IMR-90 (cell line): ENCODE measurements at regions not wholly inside any gene's neighbourhood (a gene's known extent, or its start where the extent isn't known, plus 50 kb on each side); places are given as distances from the start of the nearest gene placed in this dataset.

Source experiments
- ATAC-seq: fragments of 200-7000 bp; cut with Tn5 transposase; 2 replicates; pipeline ENCODE4 v1.9.1; 2020; ENCODE audit warnings: low read depth, mild to moderate bottlenecking, moderate library complexity
- BruUV-seq: library from RNA; stranded (reverse); fragments of 400-500 nt; replicated peaks from 2 replicates; lab custom pipeline; 2021; lab: Mats Ljungman, UMichigan
- CTCF ChIA-PET: fragments of 300-600 bp; formaldehyde crosslinking; extraction: SDS; loops from one replicate; lab custom pipeline; 2021; ENCODE audit warnings: antibody characterized with exemption; lab: Yijun Ruan, JAX
- POLR2A ChIA-PET: fragments of 300-600 bp; sonication (Branson Sonifier 250); formaldehyde crosslinking; loops from one replicate; lab custom pipeline; 2022; ENCODE audit warnings: antibody characterized with exemption; ENCODE audit not compliant: unreplicated experiment; lab: Charles Lee
- DNase-seq: peaks from one replicate; pipeline ENCODE4 v3.0.0; 2013
- H2AFZ ChIP-seq: replicated peaks from 2 replicates; pipeline ENCODE3; 2013; ENCODE audit warnings: low read length, mild to moderate bottlenecking; ENCODE audit not compliant: poor library complexity
- H2AK5ac ChIP-seq: 2 replicates; pipeline ENCODE4 v1.6.1; 2013; ENCODE audit warnings: low read depth, low read length, inconsistent platforms
- H2AK9ac ChIP-seq: replicated peaks from 2 replicates; pipeline ENCODE3; 2013; ENCODE audit warnings: mild to moderate bottlenecking, low read depth, low read length, moderate library complexity; ENCODE audit not compliant: poor library complexity
- H2BK120ac ChIP-seq: 2 replicates; pipeline ENCODE4 v1.6.1; 2013; ENCODE audit warnings: low read depth, low read length, inconsistent platforms
- H2BK15ac ChIP-seq: 3 replicates; pipeline ENCODE4 v1.6.1; 2013; ENCODE audit warnings: low read depth, low read length, inconsistent platforms
- H2BK20ac ChIP-seq: 2 replicates; pipeline ENCODE4 v1.6.1; 2013; ENCODE audit warnings: low read depth, mild to moderate bottlenecking, inconsistent platforms, low read length, moderate library complexity
- H2BK5ac ChIP-seq: 2 replicates; pipeline ENCODE4 v1.6.1; 2013; ENCODE audit warnings: mild to moderate bottlenecking, low read depth, low read length, inconsistent platforms; ENCODE audit not compliant: poor library complexity, severe bottlenecking
- H3K14ac ChIP-seq: replicated peaks from 2 replicates; pipeline ENCODE4 v1.6.1; 2013; ENCODE audit warnings: low read depth, low read length, inconsistent platforms
- H3K18ac ChIP-seq: 2 replicates; pipeline ENCODE4 v1.6.1; 2013; ENCODE audit warnings: low read depth, low read length, control low read depth
- H3K23ac ChIP-seq: 2 replicates; pipeline ENCODE4 v1.6.1; 2013; ENCODE audit warnings: low read depth, low read length, inconsistent platforms
- H3K27ac ChIP-seq: 2 replicates; pipeline ENCODE4 v1.5.1; 2013; ENCODE audit warnings: mild to moderate bottlenecking, control low read depth, low read length; ENCODE audit not compliant: insufficient read depth
- H3K27me3 ChIP-seq: 2 replicates; pipeline ENCODE4 v1.6.1; 2013; ENCODE audit warnings: low read length; ENCODE audit not compliant: control insufficient read depth, insufficient read depth
- H3K36me3 ChIP-seq: 2 replicates; pipeline ENCODE4 v1.6.1; 2013; ENCODE audit warnings: low read length, mixed read lengths; ENCODE audit not compliant: control insufficient read depth, insufficient read depth
- H3K4ac ChIP-seq: 2 replicates; pipeline ENCODE4 v1.6.1; 2013; ENCODE audit warnings: low read depth, low read length, inconsistent platforms
- H3K4me1 ChIP-seq: 2 replicates; pipeline ENCODE4 v1.6.1; 2013; ENCODE audit warnings: low read length, mixed read lengths; ENCODE audit not compliant: control insufficient read depth, insufficient read depth
- H3K4me2 ChIP-seq: 2 replicates; pipeline ENCODE4 v1.6.1; 2013; ENCODE audit warnings: low read depth, mild to moderate bottlenecking, control low read depth, low read length, moderate library complexity
- H3K4me3 ChIP-seq: 2 replicates; pipeline ENCODE4 v1.5.1; 2013; ENCODE audit warnings: low read depth, mild to moderate bottlenecking, control low read depth, low read length, moderate library complexity; ENCODE audit not compliant: insufficient read depth
- H3K56ac ChIP-seq: 2 replicates; pipeline ENCODE4 v1.6.1; 2013; ENCODE audit warnings: low read length, inconsistent platforms; ENCODE audit not compliant: insufficient read depth; ENCODE audit errors: extremely low read depth
- H3K79me1 ChIP-seq, 2 experiments: 2 replicates each; pipeline ENCODE4 v1.6.1; 2013; ENCODE audit warnings: low read length in 2 of 2, inconsistent platforms in 1 of 2, low read depth in 1 of 2
- H3K9ac ChIP-seq: 2 replicates; pipeline ENCODE4 v1.6.1; 2013; ENCODE audit warnings: low read depth, low read length, control low read depth
- H3K9me1 ChIP-seq: 2 replicates; pipeline ENCODE4 v1.6.1; 2013; ENCODE audit warnings: low read length, inconsistent platforms; ENCODE audit not compliant: insufficient read depth
- H3K9me3 ChIP-seq: 2 replicates; pipeline ENCODE4 v1.6.1; 2013; ENCODE audit warnings: low read length; ENCODE audit not compliant: control insufficient read depth, insufficient read depth
- H4K20me1 ChIP-seq: 2 replicates; pipeline ENCODE4 v1.6.1; 2013; ENCODE audit warnings: low read length, inconsistent platforms; ENCODE audit not compliant: insufficient read depth
- H4K5ac ChIP-seq: 2 replicates; pipeline ENCODE4 v1.6.1; 2013; ENCODE audit warnings: mild to moderate bottlenecking, low read depth, low read length, control low read depth
- H4K8ac ChIP-seq, 2 experiments: 2 replicates each; pipeline ENCODE4 v1.6.1; 2013; ENCODE audit warnings: low read depth in 2 of 2, low read length in 2 of 2, control low read depth in 1 of 2, inconsistent platforms in 1 of 2
- H4K91ac ChIP-seq: 2 replicates; pipeline ENCODE4 v1.6.1; 2013; ENCODE audit warnings: low read depth, low read length, inconsistent platforms; ENCODE audit not compliant: insufficient read depth
- BHLHE40 ChIP-seq: fragments of 150-350 bp; IDR thresholded peaks from 2 replicates; pipeline ENCODE4 v1.6.1; 2016; ENCODE audit warnings: mild to moderate bottlenecking, low read depth, low read length
- CEBPB ChIP-seq: IDR thresholded peaks from 2 replicates; pipeline ENCODE4 v1.6.1; 2012; ENCODE audit warnings: low read depth, low read length, improper control_type of control experiment
- CHD1 ChIP-seq: IDR thresholded peaks from 2 replicates; pipeline ENCODE4 v1.6.1; 2012; ENCODE audit warnings: low read depth, low read length, improper control_type of control experiment
- CTCF ChIP-seq: conservative IDR thresholded peaks from 2 replicates; pipeline ENCODE4 v1.5.1; 2012; ENCODE audit warnings: mild to moderate bottlenecking, low read depth, low read length, improper control_type of control experiment
- ELK1 ChIP-seq: fragments of 150-350 bp; IDR thresholded peaks from 2 replicates; pipeline ENCODE4 v1.6.1; 2016; ENCODE audit warnings: low read depth, mild to moderate bottlenecking, low read length, moderate library complexity, borderline replicate concordance
- FOS ChIP-seq: fragments of 150-350 bp; IDR thresholded peaks from 2 replicates; pipeline ENCODE4 v1.6.1; 2016; ENCODE audit warnings: low read depth, low read length
- MAFK ChIP-seq: IDR thresholded peaks from 2 replicates; pipeline ENCODE4 v1.6.1; 2012; ENCODE audit warnings: low read depth, low read length, improper control_type of control experiment
- MAZ ChIP-seq: IDR thresholded peaks from 2 replicates; pipeline ENCODE4 v1.6.1; 2012; ENCODE audit warnings: low read depth, mild to moderate bottlenecking, low read length, improper control_type of control experiment, moderate library complexity, borderline replicate concordance
- MXI1 ChIP-seq: IDR thresholded peaks from 2 replicates; pipeline ENCODE4 v1.6.1; 2012; ENCODE audit warnings: low read depth, mild to moderate bottlenecking, low read length, moderate library complexity, borderline replicate concordance
- NFE2L2 ChIP-seq: fragments of 150-350 bp; IDR thresholded peaks from 2 replicates; pipeline ENCODE4 v1.6.1; 2016; ENCODE audit warnings: low read depth, mild to moderate bottlenecking, low read length
- POLR2A ChIP-seq: IDR thresholded peaks from 2 replicates; pipeline ENCODE4 v1.6.1; 2012; ENCODE audit warnings: mild to moderate bottlenecking, low read depth, low read length
- RAD21 ChIP-seq: IDR thresholded peaks from 2 replicates; pipeline ENCODE4 v1.6.1; 2012; ENCODE audit warnings: low read length, improper control_type of control experiment
- RCOR1 ChIP-seq: IDR thresholded peaks from 2 replicates; pipeline ENCODE4 v1.6.1; 2012; ENCODE audit warnings: mild to moderate bottlenecking, low read length, improper control_type of control experiment; ENCODE audit not compliant: insufficient replicate concordance
- RFX5 ChIP-seq: IDR thresholded peaks from 2 replicates; pipeline ENCODE4 v1.8.0; 2012; ENCODE audit warnings: low read depth, mild to moderate bottlenecking, low read length, moderate library complexity
- SMC3 ChIP-seq: fragments of 150-350 bp; IDR thresholded peaks from 2 replicates; pipeline ENCODE4 v1.6.1; 2016; ENCODE audit warnings: low read depth, mild to moderate bottlenecking, antibody characterized with exemption, low read length, moderate library complexity
- USF2 ChIP-seq: fragments of 150-350 bp; IDR thresholded peaks from 2 replicates; pipeline ENCODE4 v1.6.1; 2017; ENCODE audit warnings: mild to moderate bottlenecking, antibody characterized with exemption, low read length, low read depth
- WGBS, 2 experiments: methylation state at CpG; one replicate each; pipeline versions ENCODE4 v1.1.5 to v1.1.7; 2013; ENCODE audit warnings: missing lambda C conversion rate in 2 of 2; ENCODE audit not compliant: insufficient read length in 1 of 2; ENCODE audit errors: extremely low coverage in 2 of 2; 5-methylcytosine and 5-hydroxymethylcytosine counted together
- dilution Hi-C: fragments of 300-500 bp; cut with HindIII; formaldehyde crosslinking; loops from one replicate; pipeline ENCODE4 v1.14.3; 2018; ENCODE audit warnings: low sequenced_read_pairs; ENCODE audit not compliant: unreplicated experiment
- in situ Hi-C: fragments of 300-500 bp; cut with MboI; formaldehyde crosslinking; loops from 3 replicates; pipeline ENCODE4 v1.14.3; 2019; ENCODE audit warnings: low sequenced_read_pairs, inconsistent platforms, mixed read lengths
- intact Hi-C: fragments of 100-400 bp; cut with micrococcal nuclease; formaldehyde crosslinking; loops from 2 replicates; pipeline ENCODE4 v1.10.0; 2022

GRCh38 chr4:3850128-3850527 is 83.9 kb downstream of the ADRA2C start:
- Histone ChIP-seq H2BK120ac (no peak overlapping the region), H3K4me1 (no peaks in the 10 kb centered on the region), H4K5ac (no peak overlapping the region), H3K9me1 (no peaks in the 10 kb centered on the region; the same call in 1 of the 2 replicates), H2AK5ac (no peak overlapping the region), H4K20me1 (no peaks in the 10 kb centered on the region), H3K56ac (no peak overlapping the region), H3K27me3 (peaks cover 22% of the 10 kb centered on the region), H4K8ac (no peak overlapping the region), H3K23ac (no peak overlapping the region), H4K91ac (no peak overlapping the region), H3K36me3 (no peaks in the 10 kb centered on the region), H3K4me3 (no peak overlapping the region), H3K4ac (no peak overlapping the region), H3K18ac (no peak overlapping the region), H3K4me2 (no peak overlapping the region), H3K9me3 (peaks cover 6% of the 10 kb centered on the region), H3K79me1 (no peaks in the 10 kb centered on the region), H2AFZ (no peak overlapping the region), H3K14ac (no peak overlapping the region), H3K9ac (no peak overlapping the region), H2BK5ac (no peak overlapping the region), H3K27ac (no peak overlapping the region), H2BK15ac (no peak overlapping the region), H2BK20ac (no peak overlapping the region), H2AK9ac (no peak overlapping the region)
- ChIA-PET POLR2A (no interaction called here), CTCF (no interaction called here)
- in situ Hi-C loops (no loop called here), dilution Hi-C loops (no loop called here), intact Hi-C loops (no loop called here)
- WGBS, 2 experiments, result no CpG with 5 or more reads among the region's 1 CpG
- TF ChIP-seq FOS (no peak), BHLHE40 (no peak), MAZ (no peak), CTCF (no peak), NFE2L2 (no peak), RAD21 (no peak), USF2 (no peak), POLR2A (no peak), MXI1 (no peak), CHD1 (no peak), SMC3 (no peak), CEBPB (no peak), ELK1 (no peak), RFX5 (no peak), RCOR1 (no peak), MAFK (no peak)
- ATAC-seq (no peak), DNase-seq (no peak)
- no TSS peak for BruUV-seq
